CD4-positive, alpha-beta memory T cell (primary cell): ENCODE measurements at regions not wholly inside any gene's neighbourhood (a gene's known extent, or its start where the extent isn't known, plus 50 kb on each side); places are given as distances from the start of the nearest gene placed in this dataset.

Source experiments
- CTCF ChIA-PET: fragments of 350-600 bp; sonication (Branson Sonifier 250); formaldehyde crosslinking; loops from one replicate; lab custom pipeline; 2021; ENCODE audit warnings: inconsistent platforms; ENCODE audit not compliant: partially characterized antibody; lab: Charles Lee
- POLR2A ChIA-PET: fragments of 350-600 bp; sonication (Branson Sonifier 250); formaldehyde crosslinking; loops from one replicate; lab custom pipeline; 2021; ENCODE audit not compliant: partially characterized antibody; lab: Charles Lee
- DNase-seq, 5 donors: peaks; one replicate each; pipeline versions ENCODE4 v3.0.0 to v3.0.0-alpha.2; 2020 to 2022; ENCODE audit warnings: mixed read lengths in 1 of 5
- H3K27ac ChIP-seq: one replicate; pipeline ENCODE4 v1.7.0; 2013; ENCODE audit warnings: low read depth, low read length
- H3K27me3 ChIP-seq: 2 replicates; pipeline ENCODE4 v1.7.0; 2013; ENCODE audit warnings: mild to moderate bottlenecking, low read length, moderate library complexity; ENCODE audit not compliant: insufficient read depth
- H3K36me3 ChIP-seq: 2 replicates; pipeline ENCODE4 v1.7.0; 2013; ENCODE audit warnings: mild to moderate bottlenecking, low read length, moderate library complexity; ENCODE audit not compliant: insufficient read depth
- H3K4me1 ChIP-seq: 2 replicates; pipeline ENCODE4 v1.7.0; 2013; ENCODE audit warnings: mild to moderate bottlenecking, low read length, moderate library complexity; ENCODE audit not compliant: insufficient read depth
- H3K4me3 ChIP-seq, 2 donors: one replicate each; pipeline ENCODE4 v1.7.0; 2013; ENCODE audit warnings: low read length in 2 of 2, mild to moderate bottlenecking in 1 of 2
- H3K9me3 ChIP-seq, 2 donors: one replicate each; pipeline ENCODE4 v1.7.0; 2013; ENCODE audit warnings: low read length in 2 of 2, control low read depth in 1 of 2; ENCODE audit not compliant: control insufficient read depth in 1 of 2
- H3K27ac Mint-ChIP-seq, 7 donors: one replicate each; pipeline ENCODE4 v1.8.0; 2020 to 2021; ENCODE audit warnings: mixed read lengths in 7 of 7, mild to moderate bottlenecking in 6 of 7, inconsistent platforms in 3 of 7, moderate library complexity in 3 of 7
- H3K27me3 Mint-ChIP-seq, 2 donors: one replicate each; pipeline ENCODE4 v1.8.0; 2020 to 2021; ENCODE audit warnings: mixed read lengths in 2 of 2
- H3K36me3 Mint-ChIP-seq, 2 donors: one replicate each; pipeline ENCODE4 v1.8.0; 2020 to 2021; ENCODE audit warnings: mixed read lengths in 2 of 2, inconsistent platforms in 1 of 2, mild to moderate bottlenecking in 1 of 2
- H3K4me1 Mint-ChIP-seq, 4 donors: one replicate each; pipeline ENCODE4 v1.8.0; 2020 to 2021; ENCODE audit warnings: mixed read lengths in 4 of 4, mild to moderate bottlenecking in 1 of 4
- H3K4me3 Mint-ChIP-seq, 8 donors: one replicate each; pipeline ENCODE4 v1.8.0; 2020 to 2021; ENCODE audit warnings: mixed read lengths in 8 of 8, mild to moderate bottlenecking in 7 of 8, moderate library complexity in 6 of 8, inconsistent platforms in 3 of 8
- H3K9me3 Mint-ChIP-seq, 8 donors: one replicate each; pipeline ENCODE4 v1.8.0; 2020 to 2021; ENCODE audit warnings: mixed read lengths in 8 of 8, mild to moderate bottlenecking in 5 of 8, inconsistent platforms in 3 of 8, moderate library complexity in 1 of 8
- intact Hi-C: fragments of 100-400 bp; cut with micrococcal nuclease; formaldehyde crosslinking; loops from one replicate; pipeline ENCODE4 v1.15.1; 2023

GRCh38 chr2:125310657-125311364 lies 1285.7 kb downstream of the CNTNAP5 start:
- intact Hi-C loops = no loop called here
- no peak overlapping the region for H3K27ac ChIP-seq
- H3K36me3 Mint-ChIP-seq = no peaks in the 10 kb centered on the region
- no peak overlapping the region for H3K27ac Mint-ChIP-seq
- H3K4me3 Mint-ChIP-seq = no peak overlapping the region
- ChIA-PET POLR2A (no interaction called here), CTCF (no interaction called here)
- no peaks in the 10 kb centered on the region for H3K9me3 ChIP-seq
- H3K9me3 Mint-ChIP-seq = peaks cover 0 to 8% (median 3%) of the 10 kb centered on the region in 8 donors
- H3K36me3 ChIP-seq = no peaks in the 10 kb centered on the region
- H3K4me1 ChIP-seq = no peaks in the 10 kb centered on the region
- no peaks in the 10 kb centered on the region for H3K27me3 Mint-ChIP-seq
- no peak for DNase-seq
- no peaks in the 10 kb centered on the region for H3K4me1 Mint-ChIP-seq
- H3K4me3 ChIP-seq = no peak overlapping the region
- H3K27me3 ChIP-seq = no peaks in the 10 kb centered on the region

- H3K27ac ChIP-seq = no peak overlapping the region
- no peak overlapping the region for H3K27ac Mint-ChIP-seq
- no peak overlapping the region for H3K4me3 Mint-ChIP-seq
- no peaks in the 10 kb centered on the region for H3K4me1 ChIP-seq
- H3K4me3 ChIP-seq = no peak overlapping the region
- no peaks in the 10 kb centered on the region for H3K36me3 ChIP-seq
- peaks cover 0 to 8% (median 5%) of the 10 kb centered on the region in 8 donors for H3K9me3 Mint-ChIP-seq
- CTCF ChIA-PET = no interaction called here
- no peaks in the 10 kb centered on the region for H3K4me1 Mint-ChIP-seq
- H3K27me3 ChIP-seq = no peaks in the 10 kb centered on the region
- POLR2A ChIA-PET = no interaction called here
- no peak for DNase-seq
- H3K9me3 ChIP-seq = no peaks in the 10 kb centered on the region
- H3K27me3 Mint-ChIP-seq = no peaks in the 10 kb centered on the region
- intact Hi-C loops = no loop called here
- no peaks in the 10 kb centered on the region for H3K36me3 Mint-ChIP-seq
These were observed 1287.3 kb downstream of the CNTNAP5 start for GRCh38 chr2:125312342-125312741.

- Mint-ChIP-seq H3K4me3 (no peak overlapping the region), H3K27ac (no peak overlapping the region), H3K36me3 (no peaks in the 10 kb centered on the region), H3K9me3 (peaks cover 0 to 8% (median 2%) of the 10 kb centered on the region in 8 donors), H3K27me3 (no peaks in the 10 kb centered on the region), H3K4me1 (no peaks in the 10 kb centered on the region)
- Histone ChIP-seq H3K27me3 (no peaks in the 10 kb centered on the region), H3K36me3 (no peaks in the 10 kb centered on the region), H3K27ac (no peak overlapping the region), H3K9me3 (peaks cover 0 to under 1% of the 10 kb centered on the region in 2 donors), H3K4me1 (no peaks in the 10 kb centered on the region), H3K4me3 (no peak overlapping the region)
- ChIA-PET CTCF (no interaction called here), POLR2A (no interaction called here)
- intact Hi-C loops = no loop called here
- DNase-seq = peak in 1 of 5 donors; percentile 28
These were observed 1288.7 kb downstream of the CNTNAP5 start for GRCh38 chr2:125313806-125314205.

GRCh38 chr2:125318740-125319139 lies 1293.7 kb downstream of the CNTNAP5 start:
- no peak overlapping the region for H3K4me3 Mint-ChIP-seq
- POLR2A ChIA-PET = no interaction called here

GRCh38 chr2:125324273-125324672 lies 1299.2 kb downstream of the CNTNAP5 start:
- no peaks in the 10 kb centered on the region for H3K9me3 ChIP-seq
- H3K4me3 Mint-ChIP-seq = no peak overlapping the region
- H3K27ac Mint-ChIP-seq = no peak overlapping the region
- H3K36me3 ChIP-seq = no peaks in the 10 kb centered on the region
- H3K4me3 ChIP-seq = no peak overlapping the region
- intact Hi-C loops = no loop called here
- H3K27ac ChIP-seq = no peak overlapping the region
- POLR2A ChIA-PET = no interaction called here
- H3K4me1 ChIP-seq = no peaks in the 10 kb centered on the region
- no peaks in the 10 kb centered on the region for H3K36me3 Mint-ChIP-seq
- peaks cover 0 to 13% (median 3%) of the 10 kb centered on the region in 8 donors for H3K9me3 Mint-ChIP-seq
- no peaks in the 10 kb centered on the region for H3K27me3 Mint-ChIP-seq
- H3K4me1 Mint-ChIP-seq = no peaks in the 10 kb centered on the region
- H3K27me3 ChIP-seq = no peaks in the 10 kb centered on the region
- DNase-seq = no peak
- CTCF ChIA-PET = no interaction called here

More at GRCh38 chr2:125318740-125319139, 1293.7 kb downstream of the CNTNAP5 start:
- Histone ChIP-seq H3K4me1 (no peaks in the 10 kb centered on the region), H3K27me3 (no peaks in the 10 kb centered on the region), H3K9me3 (peaks cover 0 to 3% of the 10 kb centered on the region in 2 donors), H3K36me3 (no peaks in the 10 kb centered on the region), H3K27ac (no peak overlapping the region), H3K4me3 (no peak overlapping the region)
- peaks cover 0 to 8% (median 3%) of the 10 kb centered on the region in 8 donors for H3K9me3 Mint-ChIP-seq
- no peaks in the 10 kb centered on the region for H3K36me3 Mint-ChIP-seq
- no peaks in the 10 kb centered on the region for H3K4me1 Mint-ChIP-seq
- peak in 1 of 5 donors; percentile 28 for DNase-seq
- no peaks in the 10 kb centered on the region for H3K27me3 Mint-ChIP-seq
- CTCF ChIA-PET = no interaction called here
- no peak overlapping the region for H3K27ac Mint-ChIP-seq
- intact Hi-C loops = no loop called here

- no peaks in the 10 kb centered on the region for H3K4me1 Mint-ChIP-seq
- H3K9me3 Mint-ChIP-seq = peaks cover 0 to 15% (median 6%) of the 10 kb centered on the region in 8 donors
- H3K9me3 ChIP-seq = no peaks in the 10 kb centered on the region
- H3K4me1 ChIP-seq = no peaks in the 10 kb centered on the region
- DNase-seq = no peak
- no peak overlapping the region for H3K4me3 ChIP-seq
- POLR2A ChIA-PET = no interaction called here
- no peaks in the 10 kb centered on the region for H3K27me3 ChIP-seq
- no peak overlapping the region for H3K4me3 Mint-ChIP-seq
- no peak overlapping the region for H3K27ac ChIP-seq
- intact Hi-C loops = no loop called here
- H3K36me3 ChIP-seq = no peaks in the 10 kb centered on the region
- H3K27ac Mint-ChIP-seq = no peak overlapping the region
- H3K27me3 Mint-ChIP-seq = no peaks in the 10 kb centered on the region
- CTCF ChIA-PET = no interaction called here
- H3K36me3 Mint-ChIP-seq = no peaks in the 10 kb centered on the region
These were observed 1305.0 kb downstream of the CNTNAP5 start for GRCh38 chr2:125330133-125330532.

GRCh38 chr2:125341353-125341752 lies 1314.6 kb upstream of the GYPC start:
- Histone ChIP-seq H3K9me3 (no peaks in the 10 kb centered on the region), H3K4me1 (no peaks in the 10 kb centered on the region), H3K27me3 (no peaks in the 10 kb centered on the region), H3K4me3 (no peak overlapping the region), H3K36me3 (no peaks in the 10 kb centered on the region), H3K27ac (no peak overlapping the region)
- ChIA-PET CTCF (no interaction called here), POLR2A (no interaction called here)
- H3K4me1 Mint-ChIP-seq = no peaks in the 10 kb centered on the region
- no peaks in the 10 kb centered on the region for H3K36me3 Mint-ChIP-seq
- H3K4me3 Mint-ChIP-seq = no peak overlapping the region
- H3K9me3 Mint-ChIP-seq = peaks cover 2 to 8% (median 3%) of the 10 kb centered on the region in 8 donors
- no peak for DNase-seq
- intact Hi-C loops = no loop called here
- H3K27ac Mint-ChIP-seq = no peak overlapping the region
- H3K27me3 Mint-ChIP-seq = no peaks in the 10 kb centered on the region
